ENCODE measurements at regions not wholly inside any gene's neighbourhood (a gene's known extent, or its start where the extent isn't known, plus 50 kb on each side); places are given as distances from the start of the nearest gene placed in this dataset.
"Not testable (repeated sequence)": the region's sequence is repeated elsewhere in the genome, so short reads cannot be mapped to it uniquely, and the experiment has no call there.

GRCh38 chrX:40222612-40223011 lies 124.9 kb upstream of the BCOR start:
- DNase-seq, result not testable (repeated sequence)

GRCh38 chrX:40213092-40213491 lies 115.3 kb upstream of the BCOR start:
- DNase-seq, result no peak

- no peak for DNase-seq
These were observed 112.3 kb upstream of the BCOR start for GRCh38 chrX:40209951-40210617.

GRCh38 chrX:40207626-40208025 lies 109.9 kb upstream of the BCOR start:
- peak; percentile 53 for DNase-seq

GRCh38 chrX:40205471-40205870 lies 107.7 kb upstream of the BCOR start:
- no peak for DNase-seq

GRCh38 chrX:40202456-40202855 lies 104.7 kb upstream of the BCOR start:
- no peak for DNase-seq

GRCh38 chrX:40201329-40201885 lies 103.6 kb upstream of the BCOR start:
- DNase-seq, result no peak

- no peak for DNase-seq
These were observed 101.9 kb upstream of the BCOR start for GRCh38 chrX:40199704-40200103.

GRCh38 chrX:40197071-40197470 lies 99.3 kb upstream of the BCOR start:
- DNase-seq, result no peak

GRCh38 chrX:40195368-40195767 lies 97.6 kb upstream of the BCOR start:
- no peak for DNase-seq

- no peak for DNase-seq
These were observed 94.4 kb upstream of the BCOR start for GRCh38 chrX:40192196-40192595.

- DNase-seq, result no peak
These were observed 91.9 kb upstream of the BCOR start for GRCh38 chrX:40189637-40190036.

GRCh38 chrX:40188573-40189417 lies 91.0 kb upstream of the BCOR start:
- no peak for DNase-seq

- DNase-seq, result no peak
These were observed 87.2 kb upstream of the BCOR start for GRCh38 chrX:40184968-40185367.

- DNase-seq, result no peak
These were observed 84.9 kb upstream of the BCOR start for GRCh38 chrX:40182615-40183014.

GRCh38 chrX:40182095-40182494 lies 84.3 kb upstream of the BCOR start:
- DNase-seq, result no peak

GRCh38 chrX:40179283-40179682 lies 81.5 kb upstream of the BCOR start:
- no peak for DNase-seq

GRCh38 chrX:40177942-40178715 lies 80.4 kb upstream of the BCOR start:
- DNase-seq, result no peak

GRCh38 chrX:40177489-40177888 lies 79.7 kb upstream of the BCOR start:
- DNase-seq, result no peak

- peak; percentile 62 for DNase-seq
These were observed 79.3 kb upstream of the BCOR start for GRCh38 chrX:40177117-40177430.

- DNase-seq, result peak; percentile 87
These were observed 78.8 kb upstream of the BCOR start for GRCh38 chrX:40176351-40177116.

GRCh38 chrX:40175511-40176350 lies 78.0 kb upstream of the BCOR start:
- peak; percentile 84 for DNase-seq
